Naive thymus-derived CD4-positive, alpha-beta T cell (primary cell): ENCODE measurements at regions not wholly inside any gene's neighbourhood (a gene's known extent, or its start where the extent isn't known, plus 50 kb on each side); places are given as distances from the start of the nearest gene placed in this dataset.

Experiments
- ATAC-seq: fragments of 150-1000 bp; cut with Tn5 transposase; 2 replicates; pipeline ENCODE4 v1.10.0; 2021; ENCODE audit warnings: mild to moderate bottlenecking, moderate library complexity
- CTCF ChIA-PET: fragments of 350-600 bp; sonication (Branson Sonifier 250); formaldehyde crosslinking; loops from one replicate; lab custom pipeline; 2021; ENCODE audit warnings: antibody characterized with exemption; lab: Charles Lee
- POLR2A ChIA-PET: fragments of 350-600 bp; sonication (Branson Sonifier 250); formaldehyde crosslinking; loops from one replicate; lab custom pipeline; 2021; ENCODE audit warnings: antibody characterized with exemption, inconsistent platforms; lab: Charles Lee
- DNase-seq, 9 donors: peaks; one replicate each; pipeline versions ENCODE4 v3.0.0 to v3.0.0-alpha.2; 2020 to 2022; ENCODE audit warnings: mixed read lengths in 1 of 9
- H3K27ac ChIP-seq: one replicate; pipeline ENCODE4 v1.7.0; 2013; ENCODE audit warnings: mild to moderate bottlenecking, low read depth, low read length, moderate library complexity
- H3K27me3 ChIP-seq, 2 donors: one replicate each; pipeline ENCODE4 v1.7.0; 2013; ENCODE audit warnings: low read length in 2 of 2, mild to moderate bottlenecking in 2 of 2, moderate library complexity in 2 of 2; ENCODE audit not compliant: control insufficient read depth in 2 of 2, insufficient read depth in 2 of 2
- H3K36me3 ChIP-seq, 3 experiments: 1 replicate in 2 of 3; 2 replicates in 1 of 3; pipeline ENCODE4 v1.7.0; 2013; ENCODE audit warnings: low read length in 3 of 3, mild to moderate bottlenecking in 3 of 3, moderate library complexity in 1 of 3; ENCODE audit not compliant: insufficient read depth in 3 of 3, control insufficient read depth in 2 of 3
- H3K4me1 ChIP-seq, 2 donors: one replicate each; pipeline ENCODE4 v1.7.0; 2013; ENCODE audit warnings: low read length in 2 of 2, mild to moderate bottlenecking in 2 of 2, moderate library complexity in 1 of 2; ENCODE audit not compliant: control insufficient read depth in 2 of 2, insufficient read depth in 2 of 2
- H3K4me3 ChIP-seq: 2 replicates; pipeline ENCODE4 v1.7.0; 2013; ENCODE audit warnings: mild to moderate bottlenecking, low read length
- H3K9me3 ChIP-seq, 3 experiments: 1 replicate in 2 of 3; 2 replicates in 1 of 3; pipeline ENCODE4 v1.7.0; 2013; ENCODE audit warnings: low read length in 3 of 3; ENCODE audit not compliant: control insufficient read depth in 2 of 3
- H3K27ac Mint-ChIP-seq, 9 donors: one replicate each; pipeline ENCODE4 v1.8.0; 2020 to 2022; ENCODE audit warnings: mixed read lengths in 9 of 9, mild to moderate bottlenecking in 8 of 9, moderate library complexity in 5 of 9, inconsistent platforms in 2 of 9
- H3K27me3 Mint-ChIP-seq, 5 donors: one replicate each; pipeline ENCODE4 v1.8.0; 2021 to 2022; ENCODE audit warnings: mixed read lengths in 5 of 5, mild to moderate bottlenecking in 1 of 5
- H3K36me3 Mint-ChIP-seq, 5 donors: one replicate each; pipeline ENCODE4 v1.8.0; 2020 to 2022; ENCODE audit warnings: mixed read lengths in 5 of 5, mild to moderate bottlenecking in 3 of 5, inconsistent platforms in 1 of 5
- H3K4me1 Mint-ChIP-seq, 7 donors: one replicate each; pipeline ENCODE4 v1.8.0; 2020 to 2022; ENCODE audit warnings: mixed read lengths in 7 of 7, mild to moderate bottlenecking in 3 of 7, inconsistent platforms in 1 of 7
- H3K4me3 Mint-ChIP-seq, 10 donors: one replicate each; pipeline ENCODE4 v1.8.0; 2020 to 2022; ENCODE audit warnings: mild to moderate bottlenecking in 10 of 10, mixed read lengths in 10 of 10, moderate library complexity in 6 of 10, inconsistent platforms in 2 of 10
- H3K9me3 Mint-ChIP-seq, 11 donors: one replicate each; pipeline ENCODE4 v1.8.0; 2020 to 2022; ENCODE audit warnings: mixed read lengths in 11 of 11, mild to moderate bottlenecking in 4 of 11, inconsistent platforms in 1 of 11, moderate library complexity in 1 of 11
- intact Hi-C, 2 donors: fragments of 100-400 bp; cut with micrococcal nuclease; formaldehyde crosslinking; loops; one replicate each; pipeline ENCODE4 v1.15.1; 2023

DNA sequence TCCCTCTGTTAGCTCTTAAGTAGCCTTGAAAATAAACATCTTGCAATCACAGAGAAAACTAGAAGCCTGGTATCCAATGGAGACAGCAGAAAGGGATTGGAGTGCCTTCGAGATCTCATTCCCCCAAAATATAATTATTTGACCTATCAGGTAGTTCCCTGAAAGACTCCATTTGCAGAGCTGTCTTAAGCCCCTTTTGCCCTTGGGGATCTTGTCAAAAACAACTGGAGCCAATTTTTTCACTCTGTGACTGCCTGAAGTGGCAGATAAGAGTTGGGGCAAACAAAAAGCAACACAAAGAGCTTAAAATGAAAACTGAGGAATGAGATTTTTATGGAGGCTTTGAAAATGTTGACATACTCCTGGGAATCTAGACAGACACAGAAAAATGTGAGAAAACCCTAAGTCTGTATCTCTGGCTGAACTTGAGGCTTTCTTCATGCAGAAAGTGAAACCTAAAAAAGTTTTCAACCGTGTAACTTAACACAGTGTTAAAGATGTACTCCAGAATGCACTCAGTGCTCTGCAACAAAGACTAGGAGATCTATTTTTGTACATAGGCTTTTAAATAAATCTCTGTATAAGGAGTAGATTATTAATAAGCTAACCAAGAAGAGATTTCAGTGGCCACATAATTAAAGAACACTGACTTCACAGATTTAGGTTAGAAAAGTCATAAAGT lies 971.1 kb upstream of the MAN1A1 start:
- intact Hi-C loops = no loop called here
- ChIA-PET CTCF (no interaction called here), POLR2A (no interaction called here)

DNA sequence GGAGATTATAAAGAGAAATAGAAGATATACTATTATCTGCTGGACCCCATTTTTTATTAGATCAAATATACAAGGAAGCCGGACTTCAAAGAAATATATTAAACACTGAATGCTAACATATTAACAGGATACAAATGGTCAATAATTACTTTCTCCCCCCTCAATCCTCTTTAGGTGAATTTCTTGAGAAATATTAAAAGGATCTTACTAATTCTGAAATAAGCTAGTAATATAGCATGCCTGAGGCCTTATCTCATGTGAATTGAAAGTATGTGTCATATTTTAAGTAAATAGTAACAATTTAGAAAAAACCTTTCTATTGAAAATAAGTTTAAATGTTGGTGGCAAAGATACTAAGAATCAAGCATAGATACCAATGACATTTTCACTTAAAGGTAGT lies 954.7 kb upstream of the MAN1A1 start:
- Histone ChIP-seq H3K4me1 (no peaks in the 10 kb centered on the region), H3K27me3 (no peaks in the 10 kb centered on the region), H3K27ac (no peak overlapping the region), H3K9me3 (no peaks in the 10 kb centered on the region), H3K4me3 (no peak overlapping the region), H3K36me3 (no peaks in the 10 kb centered on the region)
- ChIA-PET CTCF (no interaction called here), POLR2A (no interaction called here)
- Mint-ChIP-seq H3K36me3 (no peaks in the 10 kb centered on the region), H3K27ac (no peak overlapping the region), H3K4me3 (no peak overlapping the region), H3K9me3 (peaks cover 0 to 3% (median 0%) of the 10 kb centered on the region in 11 donors), H3K4me1 (no peaks in the 10 kb centered on the region), H3K27me3 (no peaks in the 10 kb centered on the region)
- DNase-seq = no peak
- intact Hi-C loops = no loop called here
- ATAC-seq = no peak

More for the DNA sequence above, 971.1 kb upstream of the MAN1A1 start:
- Mint-ChIP-seq H3K4me3 (no peak overlapping the region), H3K27ac (no peak overlapping the region), H3K27me3 (no peaks in the 10 kb centered on the region), H3K36me3 (no peaks in the 10 kb centered on the region), H3K4me1 (no peaks in the 10 kb centered on the region), H3K9me3 (peaks cover 4 to 22% (median 7%) of the 10 kb centered on the region in 11 donors)
- DNase-seq = no peak
- no peak for ATAC-seq
- no peak overlapping the region for H3K4me3 ChIP-seq
- H3K4me1 ChIP-seq = no peaks in the 10 kb centered on the region
- H3K36me3 ChIP-seq = no peaks in the 10 kb centered on the region
- no peak overlapping the region for H3K27ac ChIP-seq
- H3K9me3 ChIP-seq = no peaks in the 10 kb centered on the region
- no peaks in the 10 kb centered on the region for H3K27me3 ChIP-seq

DNA sequence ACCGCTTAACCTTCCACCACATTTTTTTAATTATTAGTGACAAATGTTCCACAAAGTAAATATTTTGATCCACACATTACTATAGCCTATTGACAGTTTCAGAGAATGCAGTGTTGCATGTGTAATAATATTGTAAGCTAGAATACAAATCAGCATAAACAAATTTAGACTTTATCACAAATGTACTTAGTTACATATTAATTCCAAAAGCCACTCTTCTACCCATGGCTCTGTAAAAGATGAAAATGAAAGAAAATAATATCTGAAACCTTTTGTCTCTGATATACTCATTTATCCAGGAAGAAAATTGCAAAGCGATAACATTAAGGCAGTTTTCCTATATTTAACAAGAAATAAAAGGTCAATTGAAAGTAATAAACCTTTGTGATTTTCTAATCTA lies 954.0 kb upstream of the MAN1A1 start:
- Mint-ChIP-seq H3K4me1 (no peaks in the 10 kb centered on the region), H3K36me3 (no peaks in the 10 kb centered on the region), H3K27ac (no peak overlapping the region), H3K4me3 (no peak overlapping the region), H3K9me3 (peaks cover 0 to 3% (median 0%) of the 10 kb centered on the region in 11 donors), H3K27me3 (no peaks in the 10 kb centered on the region)
- intact Hi-C loops = no loop called here
- H3K27me3 ChIP-seq = no peaks in the 10 kb centered on the region
- H3K36me3 ChIP-seq = no peaks in the 10 kb centered on the region
- H3K4me1 ChIP-seq = no peaks in the 10 kb centered on the region
- no peak overlapping the region for H3K27ac ChIP-seq
- POLR2A ChIA-PET = no interaction called here
- no peak for DNase-seq
- H3K4me3 ChIP-seq = no peak overlapping the region
- H3K9me3 ChIP-seq = no peaks in the 10 kb centered on the region
- no peak for ATAC-seq
- CTCF ChIA-PET = interaction anchor here (0.6 kb wide), 1 partner anchor 57 kb away, joined by 3 read pairs; no protein-coding TSS in a partner anchor

DNA sequence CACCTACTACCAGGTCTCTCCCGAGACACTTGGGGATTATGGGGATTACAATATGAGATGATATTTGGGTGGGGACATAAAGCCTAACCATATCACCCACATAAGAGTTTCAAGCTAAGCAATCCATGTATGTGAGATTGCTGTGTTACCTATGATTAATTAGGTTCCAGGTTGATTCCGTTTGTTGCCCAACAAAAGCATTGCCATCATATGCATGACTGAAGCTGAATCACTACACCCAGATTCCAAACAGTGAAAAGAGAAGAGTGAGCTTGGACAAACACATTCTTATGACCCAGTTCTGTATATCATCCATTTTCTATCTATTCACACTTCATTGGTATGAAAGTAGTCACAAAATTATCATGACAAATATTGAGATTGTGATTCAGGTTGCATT lies 952.5 kb upstream of the MAN1A1 start:
- Mint-ChIP-seq H3K27me3 (no peaks in the 10 kb centered on the region), H3K27ac (no peak overlapping the region), H3K4me1 (no peaks in the 10 kb centered on the region), H3K36me3 (no peaks in the 10 kb centered on the region), H3K4me3 (no peak overlapping the region), H3K9me3 (peaks cover 0 to 3% (median 0%) of the 10 kb centered on the region in 11 donors)
- no peaks in the 10 kb centered on the region for H3K9me3 ChIP-seq
- ATAC-seq (no peak), DNase-seq (no peak)
- CTCF ChIA-PET = no interaction called here
- H3K27ac ChIP-seq = no peak overlapping the region
- intact Hi-C loops = no loop called here
- H3K4me3 ChIP-seq = no peak overlapping the region
- no peaks in the 10 kb centered on the region for H3K36me3 ChIP-seq
- no peaks in the 10 kb centered on the region for H3K4me1 ChIP-seq
- no peaks in the 10 kb centered on the region for H3K27me3 ChIP-seq
- POLR2A ChIA-PET = no interaction called here

DNA sequence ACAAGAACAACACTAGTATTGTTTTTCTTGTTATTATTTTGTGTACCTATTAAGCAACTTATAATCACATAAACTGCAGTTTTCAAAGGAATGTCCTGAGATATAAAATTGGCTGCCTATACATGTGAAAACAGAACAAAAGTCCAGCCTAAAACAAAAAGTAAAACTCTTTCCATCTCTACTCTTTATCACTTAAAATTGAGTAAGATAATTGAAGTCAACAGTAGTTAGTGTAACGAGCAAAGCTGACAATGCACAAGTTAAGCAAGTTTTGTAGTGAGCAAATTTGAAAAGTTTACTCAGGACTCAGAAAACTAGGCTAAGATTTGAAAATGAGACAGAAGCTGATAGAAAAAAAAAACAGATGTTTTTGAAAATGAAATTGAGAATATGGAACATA lies 941.4 kb upstream of the MAN1A1 start:
- intact Hi-C loops = no loop called here
- Mint-ChIP-seq H3K4me3 (no peak overlapping the region), H3K27ac (no peak overlapping the region), H3K9me3 (peaks cover 0 to 13% (median 3%) of the 10 kb centered on the region in 11 donors), H3K4me1 (no peaks in the 10 kb centered on the region), H3K27me3 (no peaks in the 10 kb centered on the region), H3K36me3 (no peaks in the 10 kb centered on the region)
- Histone ChIP-seq H3K4me1 (no peaks in the 10 kb centered on the region), H3K36me3 (no peaks in the 10 kb centered on the region), H3K4me3 (no peak overlapping the region), H3K27me3 (no peaks in the 10 kb centered on the region), H3K9me3 (no peaks in the 10 kb centered on the region), H3K27ac (no peak overlapping the region)
- POLR2A ChIA-PET = no interaction called here
- ATAC-seq = no peak
- CTCF ChIA-PET = interaction anchor here (0.7 kb wide), 1 partner anchor 14 kb away, joined by 3 read pairs; no protein-coding TSS in a partner anchor
- DNase-seq = no peak

DNA sequence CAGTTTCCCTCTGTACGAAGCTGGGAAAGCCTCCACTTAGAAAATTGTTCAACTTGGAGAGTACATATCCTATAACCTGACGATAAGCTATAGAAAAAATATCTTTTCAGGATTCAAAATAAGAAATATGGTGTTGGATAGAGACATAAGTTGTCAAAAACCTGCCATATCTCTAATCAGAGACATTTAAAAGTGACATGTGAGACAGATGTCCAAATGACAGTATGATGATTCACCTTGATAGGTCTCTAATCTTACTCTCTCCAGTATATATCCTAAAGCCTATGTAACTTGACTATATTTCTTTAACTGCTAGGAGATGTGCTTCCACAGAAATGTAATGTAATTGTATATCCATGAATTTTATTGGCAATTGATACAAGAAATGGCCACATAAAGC lies 932.4 kb upstream of the MAN1A1 start:
- Mint-ChIP-seq H3K36me3 (no peaks in the 10 kb centered on the region), H3K27me3 (no peaks in the 10 kb centered on the region), H3K4me3 (no peak overlapping the region), H3K9me3 (peaks cover 0 to 3% (median 0%) of the 10 kb centered on the region in 11 donors), H3K27ac (no peak overlapping the region), H3K4me1 (no peaks in the 10 kb centered on the region)
- H3K9me3 ChIP-seq = no peaks in the 10 kb centered on the region
- intact Hi-C loops = no loop called here
- ChIA-PET POLR2A (no interaction called here), CTCF (no interaction called here)
- H3K36me3 ChIP-seq = no peaks in the 10 kb centered on the region
- H3K27me3 ChIP-seq = no peaks in the 10 kb centered on the region
- DNase-seq (no peak), ATAC-seq (no peak)
- no peaks in the 10 kb centered on the region for H3K4me1 ChIP-seq
- H3K27ac ChIP-seq = no peak overlapping the region
- no peak overlapping the region for H3K4me3 ChIP-seq

DNA sequence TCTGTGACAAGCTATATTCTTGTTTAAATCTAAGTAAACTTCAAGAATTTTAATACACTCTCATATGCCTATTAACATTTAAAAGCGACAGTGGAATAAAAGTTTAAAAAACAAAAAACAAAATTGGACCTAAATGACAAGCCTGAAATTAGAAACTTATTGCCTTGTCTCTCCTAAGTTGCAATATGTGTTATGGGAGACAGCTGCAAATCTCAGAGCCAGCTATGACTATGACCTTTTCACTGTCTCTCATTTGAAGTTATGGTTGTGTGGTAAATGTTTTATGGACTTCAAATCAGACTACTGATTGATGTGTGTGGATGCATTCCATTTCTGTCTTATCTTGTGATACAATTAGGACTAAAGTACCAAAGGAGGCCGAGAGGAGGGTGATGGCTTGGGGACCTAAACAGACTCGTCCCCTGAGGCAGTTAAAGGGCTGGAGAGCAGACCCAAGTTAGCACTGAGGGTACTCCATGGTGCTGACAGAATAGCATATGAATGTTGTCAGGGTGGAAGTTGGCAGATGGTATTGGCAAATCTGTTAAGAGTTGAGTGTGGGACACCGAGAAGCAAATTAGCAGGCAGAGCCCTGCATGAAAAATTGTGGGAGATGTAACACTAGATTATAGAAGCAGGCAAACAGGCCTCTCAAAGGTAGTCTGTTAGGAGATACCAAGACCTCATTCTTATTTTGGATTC lies 930.1 kb upstream of the MAN1A1 start:
- no peak overlapping the region for H3K27ac ChIP-seq
- ChIA-PET CTCF (no interaction called here), POLR2A (no interaction called here)
- H3K4me3 Mint-ChIP-seq = no peak overlapping the region
- H3K27me3 ChIP-seq = no peaks in the 10 kb centered on the region
- no peaks in the 10 kb centered on the region for H3K36me3 Mint-ChIP-seq
- no peaks in the 10 kb centered on the region for H3K27me3 Mint-ChIP-seq
- H3K9me3 Mint-ChIP-seq = peaks cover 0 to 5% (median 0%) of the 10 kb centered on the region in 11 donors
- no peak overlapping the region for H3K27ac Mint-ChIP-seq
- intact Hi-C loops = no loop called here
- DNase-seq (no peak), ATAC-seq (no peak)
- H3K36me3 ChIP-seq = no peaks in the 10 kb centered on the region
- no peaks in the 10 kb centered on the region for H3K4me1 ChIP-seq
- H3K4me3 ChIP-seq = no peak overlapping the region
- no peaks in the 10 kb centered on the region for H3K9me3 ChIP-seq
- no peaks in the 10 kb centered on the region for H3K4me1 Mint-ChIP-seq
